ENCODE measurements at regions not wholly inside any gene's neighbourhood (a gene's known extent, or its start where the extent isn't known, plus 50 kb on each side); places are given as distances from the start of the nearest gene placed in this dataset.

DNA sequence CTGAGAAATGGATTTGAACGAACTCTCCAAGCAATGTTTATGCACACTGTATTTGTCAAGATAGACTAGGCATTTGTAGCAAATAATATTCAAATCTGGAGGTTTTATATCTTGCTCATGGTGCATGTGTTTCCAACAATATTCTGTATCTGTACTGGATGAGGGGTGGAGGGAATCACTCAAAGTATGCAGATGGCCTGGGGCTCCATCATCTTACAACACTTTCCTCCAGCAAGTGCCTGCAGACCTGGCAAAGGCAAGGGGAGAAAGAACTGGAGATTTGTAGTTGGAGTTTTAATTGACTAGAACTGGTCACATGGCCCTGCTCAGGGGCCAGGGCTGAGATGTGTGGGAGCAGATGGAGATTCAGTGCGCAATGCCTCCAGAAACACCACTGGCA lies 309.0 kb downstream of the PLK2 start:
- Histone ChIP-seq H3K27me3 (ENCODE audit: insufficient read depth, poor library complexity, severe bottlenecking) (no peaks in the 10 kb centered on the region), H3K27ac (replicated peaks) (no peak overlapping the region), H3K4me3 (replicated peaks; ENCODE audit: insufficient read depth, low read length) (no peak overlapping the region)
- no peak for DNase-seq (ENCODE audit: low read depth in 1 of 2, low spot score in 1 of 2)
- no peak for TF ChIP-seq SPI1 (IDR thresholded peaks at IDR 0.05; ENCODE audit: borderline replicate concordance, low read depth)
- TF ChIP-seq POLR2AphosphoS5 (IDR thresholded peaks at IDR 0.05; ENCODE audit: low read depth), result no peak
- TF ChIP-seq, protein P1, sequence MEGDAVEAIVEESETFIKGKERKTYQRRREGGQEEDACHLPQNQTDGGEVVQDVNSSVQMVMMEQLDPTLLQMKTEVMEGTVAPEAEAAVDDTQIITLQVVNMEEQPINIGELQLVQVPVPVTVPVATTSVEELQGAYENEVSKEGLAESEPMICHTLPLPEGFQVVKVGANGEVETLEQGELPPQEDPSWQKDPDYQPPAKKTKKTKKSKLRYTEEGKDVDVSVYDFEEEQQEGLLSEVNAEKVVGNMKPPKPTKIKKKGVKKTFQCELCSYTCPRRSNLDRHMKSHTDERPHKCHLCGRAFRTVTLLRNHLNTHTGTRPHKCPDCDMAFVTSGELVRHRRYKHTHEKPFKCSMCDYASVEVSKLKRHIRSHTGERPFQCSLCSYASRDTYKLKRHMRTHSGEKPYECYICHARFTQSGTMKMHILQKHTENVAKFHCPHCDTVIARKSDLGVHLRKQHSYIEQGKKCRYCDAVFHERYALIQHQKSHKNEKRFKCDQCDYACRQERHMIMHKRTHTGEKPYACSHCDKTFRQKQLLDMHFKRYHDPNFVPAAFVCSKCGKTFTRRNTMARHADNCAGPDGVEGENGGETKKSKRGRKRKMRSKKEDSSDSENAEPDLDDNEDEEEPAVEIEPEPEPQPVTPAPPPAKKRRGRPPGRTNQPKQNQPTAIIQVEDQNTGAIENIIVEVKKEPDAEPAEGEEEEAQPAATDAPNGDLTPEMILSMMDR (IDR thresholded peaks at IDR 0.05; ENCODE audit: insufficient read depth, low read length), result no peak
- no peak for TF ChIP-seq GABPA (IDR thresholded peaks at IDR 0.05; ENCODE audit: low read depth)
- TF ChIP-seq, protein P2, sequence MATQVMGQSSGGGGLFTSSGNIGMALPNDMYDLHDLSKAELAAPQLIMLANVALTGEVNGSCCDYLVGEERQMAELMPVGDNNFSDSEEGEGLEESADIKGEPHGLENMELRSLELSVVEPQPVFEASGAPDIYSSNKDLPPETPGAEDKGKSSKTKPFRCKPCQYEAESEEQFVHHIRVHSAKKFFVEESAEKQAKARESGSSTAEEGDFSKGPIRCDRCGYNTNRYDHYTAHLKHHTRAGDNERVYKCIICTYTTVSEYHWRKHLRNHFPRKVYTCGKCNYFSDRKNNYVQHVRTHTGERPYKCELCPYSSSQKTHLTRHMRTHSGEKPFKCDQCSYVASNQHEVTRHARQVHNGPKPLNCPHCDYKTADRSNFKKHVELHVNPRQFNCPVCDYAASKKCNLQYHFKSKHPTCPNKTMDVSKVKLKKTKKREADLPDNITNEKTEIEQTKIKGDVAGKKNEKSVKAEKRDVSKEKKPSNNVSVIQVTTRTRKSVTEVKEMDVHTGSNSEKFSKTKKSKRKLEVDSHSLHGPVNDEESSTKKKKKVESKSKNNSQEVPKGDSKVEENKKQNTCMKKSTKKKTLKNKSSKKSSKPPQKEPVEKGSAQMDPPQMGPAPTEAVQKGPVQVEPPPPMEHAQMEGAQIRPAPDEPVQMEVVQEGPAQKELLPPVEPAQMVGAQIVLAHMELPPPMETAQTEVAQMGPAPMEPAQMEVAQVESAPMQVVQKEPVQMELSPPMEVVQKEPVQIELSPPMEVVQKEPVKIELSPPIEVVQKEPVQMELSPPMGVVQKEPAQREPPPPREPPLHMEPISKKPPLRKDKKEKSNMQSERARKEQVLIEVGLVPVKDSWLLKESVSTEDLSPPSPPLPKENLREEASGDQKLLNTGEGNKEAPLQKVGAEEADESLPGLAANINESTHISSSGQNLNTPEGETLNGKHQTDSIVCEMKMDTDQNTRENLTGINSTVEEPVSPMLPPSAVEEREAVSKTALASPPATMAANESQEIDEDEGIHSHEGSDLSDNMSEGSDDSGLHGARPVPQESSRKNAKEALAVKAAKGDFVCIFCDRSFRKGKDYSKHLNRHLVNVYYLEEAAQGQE (IDR thresholded peaks at IDR 0.05; ENCODE audit: insufficient replicate concordance, low read depth), result no peak

DNA sequence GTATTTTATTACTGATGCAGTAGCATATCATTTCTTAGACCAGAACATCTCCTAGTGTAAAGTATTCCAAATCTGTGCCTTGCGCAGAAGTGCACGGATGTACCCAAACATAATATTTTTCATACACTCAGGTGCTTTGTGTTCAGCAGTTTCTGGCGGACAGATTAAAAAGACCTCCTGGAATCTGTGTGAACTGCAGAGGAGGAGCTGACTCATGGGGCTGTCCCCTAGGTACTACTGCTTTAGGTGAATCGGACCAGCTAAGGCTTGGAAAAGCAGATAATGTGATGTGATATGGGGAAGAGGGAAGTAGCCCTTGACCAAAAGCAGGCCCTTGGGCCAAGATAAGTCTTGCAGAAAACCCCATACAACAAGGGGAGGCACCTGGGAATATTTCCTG lies 310.1 kb downstream of the PLK2 start:
- TF ChIP-seq POLR2AphosphoS5 (IDR thresholded peaks at IDR 0.05; ENCODE audit: low read depth), result no peak
- H3K27ac ChIP-seq (replicated peaks), result no peak overlapping the region
- DNase-seq (ENCODE audit: low read depth in 1 of 2, low spot score in 1 of 2), result no peak

DNA sequence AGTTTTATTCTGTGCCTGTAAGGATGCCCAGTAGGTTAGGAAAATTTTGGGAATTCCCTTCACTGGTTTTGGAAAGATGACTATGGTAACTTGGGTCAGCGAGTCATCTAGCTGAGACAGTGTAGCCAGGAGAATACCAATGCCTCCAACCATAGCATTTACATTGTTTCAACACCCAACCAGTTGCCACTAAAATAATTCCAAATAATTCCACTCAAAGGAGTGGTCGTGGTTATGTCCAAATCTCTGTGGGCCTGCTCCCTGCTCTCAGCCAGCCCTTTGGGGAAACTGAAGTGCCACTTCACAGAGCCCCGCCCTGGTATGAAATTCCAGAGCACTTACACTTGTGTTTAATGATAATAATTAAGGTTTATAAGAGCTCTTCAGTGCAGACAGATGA lies 310.5 kb downstream of the PLK2 start:
- no peak overlapping the region for H3K27ac ChIP-seq (replicated peaks)
- H3K27me3 ChIP-seq (ENCODE audit: insufficient read depth, poor library complexity, severe bottlenecking), result no peaks in the 10 kb centered on the region
- TF ChIP-seq POLR2AphosphoS5 (IDR thresholded peaks at IDR 0.05; ENCODE audit: low read depth) (no peak), SPI1 (IDR thresholded peaks at IDR 0.05; ENCODE audit: borderline replicate concordance, low read depth) (no peak)
- DNase-seq (ENCODE audit: low read depth in 1 of 2, low spot score in 1 of 2), result no peak
- no peak overlapping the region for H3K4me3 ChIP-seq (replicated peaks; ENCODE audit: insufficient read depth, low read length)

More for the DNA sequence above, 310.1 kb downstream of the PLK2 start:
- Histone ChIP-seq H3K27me3 (ENCODE audit: insufficient read depth, poor library complexity, severe bottlenecking) (no peaks in the 10 kb centered on the region), H3K4me3 (replicated peaks; ENCODE audit: insufficient read depth, low read length) (no peak overlapping the region)

DNA sequence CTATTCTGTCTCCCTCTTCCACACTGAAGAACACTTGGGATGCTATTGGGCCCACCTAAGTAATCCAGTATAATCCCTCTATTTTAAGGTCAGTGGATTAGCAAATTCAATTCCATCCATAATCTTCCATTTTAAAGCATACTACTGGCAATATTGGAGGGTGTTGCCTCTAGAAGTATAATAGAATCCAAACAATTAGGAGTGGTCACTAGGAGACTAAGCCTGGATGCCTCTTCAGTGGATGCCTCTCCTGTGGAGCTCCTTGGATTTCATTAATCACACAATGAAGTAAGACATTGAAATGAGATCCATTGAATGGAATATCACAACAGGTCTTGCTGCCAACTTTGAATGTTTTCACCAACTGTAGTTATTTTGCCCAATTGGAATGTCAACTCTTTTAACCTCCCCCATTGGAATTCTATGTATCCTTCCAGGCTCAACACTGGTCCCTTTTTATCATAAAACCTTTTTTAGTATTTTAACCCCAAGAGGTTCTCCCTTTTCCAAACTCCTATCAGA lies 311.6 kb downstream of the PLK2 start:
- no peak overlapping the region for H3K4me3 ChIP-seq (replicated peaks; ENCODE audit: insufficient read depth, low read length)
- TF ChIP-seq SPI1 (IDR thresholded peaks at IDR 0.05; ENCODE audit: borderline replicate concordance, low read depth) (no peak), POLR2AphosphoS5 (IDR thresholded peaks at IDR 0.05; ENCODE audit: low read depth) (no peak), GABPA (IDR thresholded peaks at IDR 0.05; ENCODE audit: low read depth) (no peak)
- TF ChIP-seq, protein P2 (IDR thresholded peaks at IDR 0.05; ENCODE audit: insufficient replicate concordance, low read depth), result no peak
- TF ChIP-seq, protein P1 (IDR thresholded peaks at IDR 0.05; ENCODE audit: insufficient read depth, low read length), result no peak
- DNase-seq (ENCODE audit: low read depth in 1 of 2, low spot score in 1 of 2), result no peak
- no peaks in the 10 kb centered on the region for H3K27me3 ChIP-seq (ENCODE audit: insufficient read depth, poor library complexity, severe bottlenecking)
- H3K27ac ChIP-seq (replicated peaks), result no peak overlapping the region

GRCh38 chr5:58145397-58145934 lies 314.4 kb downstream of the PLK2 start:
- Histone ChIP-seq H3K27me3 (ENCODE audit: insufficient read depth, poor library complexity, severe bottlenecking) (no peaks in the 10 kb centered on the region), H3K4me3 (replicated peaks; ENCODE audit: insufficient read depth, low read length) (no peak overlapping the region), H3K27ac (replicated peaks) (no peak overlapping the region)
- DNase-seq (ENCODE audit: low read depth in 1 of 2, low spot score in 1 of 2), result no peak
- TF ChIP-seq, protein P1 (IDR thresholded peaks at IDR 0.05; ENCODE audit: insufficient read depth, low read length), result no peak
- TF ChIP-seq GABPA (IDR thresholded peaks at IDR 0.05; ENCODE audit: low read depth) (no peak), POLR2AphosphoS5 (IDR thresholded peaks at IDR 0.05; ENCODE audit: low read depth) (no peak), SPI1 (IDR thresholded peaks at IDR 0.05; ENCODE audit: borderline replicate concordance, low read depth) (no peak)
- TF ChIP-seq, protein P2 (IDR thresholded peaks at IDR 0.05; ENCODE audit: insufficient replicate concordance, low read depth), result no peak
